ENCODE measurements at regions not wholly inside any gene's neighbourhood (a gene's known extent, or its start where the extent isn't known, plus 50 kb on each side); places are given as distances from the start of the nearest gene placed in this dataset.

DNA sequence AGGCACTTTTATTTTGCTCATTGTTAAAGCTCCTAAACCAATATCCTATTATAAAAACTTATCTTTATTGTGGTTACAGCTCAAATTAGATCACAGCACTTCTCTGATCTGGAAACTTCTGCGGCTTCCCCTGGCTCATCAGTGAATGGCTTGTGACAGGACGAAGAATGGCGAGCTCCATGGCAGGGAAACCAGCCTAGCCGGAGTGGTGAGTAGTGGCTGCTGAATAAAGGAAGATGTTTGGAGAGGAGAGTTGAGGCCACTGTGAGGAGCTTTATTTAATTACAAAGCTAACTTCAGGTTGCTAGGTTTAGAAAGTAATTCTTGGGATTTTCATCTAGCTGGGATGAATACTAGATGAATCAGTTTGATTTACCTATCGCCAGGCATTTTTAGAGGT lies 213.5 kb downstream of the CYRIA start:
- Histone ChIP-seq H3K4me3 (ENCODE audit: low read depth, low read length) (no peak overlapping the region), H3K36me3 (no peaks in the 10 kb centered on the region), H3K9me3 (ENCODE audit: severe bottlenecking) (no peaks in the 10 kb centered on the region), H3K27me3 (ENCODE audit: insufficient read depth, low read depth, severe bottlenecking) (no peaks in the 10 kb centered on the region), H3K27ac (no peak overlapping the region)
- DNase-seq, result no peak
- TF ChIP-seq, protein P1, sequence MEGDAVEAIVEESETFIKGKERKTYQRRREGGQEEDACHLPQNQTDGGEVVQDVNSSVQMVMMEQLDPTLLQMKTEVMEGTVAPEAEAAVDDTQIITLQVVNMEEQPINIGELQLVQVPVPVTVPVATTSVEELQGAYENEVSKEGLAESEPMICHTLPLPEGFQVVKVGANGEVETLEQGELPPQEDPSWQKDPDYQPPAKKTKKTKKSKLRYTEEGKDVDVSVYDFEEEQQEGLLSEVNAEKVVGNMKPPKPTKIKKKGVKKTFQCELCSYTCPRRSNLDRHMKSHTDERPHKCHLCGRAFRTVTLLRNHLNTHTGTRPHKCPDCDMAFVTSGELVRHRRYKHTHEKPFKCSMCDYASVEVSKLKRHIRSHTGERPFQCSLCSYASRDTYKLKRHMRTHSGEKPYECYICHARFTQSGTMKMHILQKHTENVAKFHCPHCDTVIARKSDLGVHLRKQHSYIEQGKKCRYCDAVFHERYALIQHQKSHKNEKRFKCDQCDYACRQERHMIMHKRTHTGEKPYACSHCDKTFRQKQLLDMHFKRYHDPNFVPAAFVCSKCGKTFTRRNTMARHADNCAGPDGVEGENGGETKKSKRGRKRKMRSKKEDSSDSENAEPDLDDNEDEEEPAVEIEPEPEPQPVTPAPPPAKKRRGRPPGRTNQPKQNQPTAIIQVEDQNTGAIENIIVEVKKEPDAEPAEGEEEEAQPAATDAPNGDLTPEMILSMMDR (IDR thresholded peaks at IDR 0.05; ENCODE audit: low read depth, low read length), result no peak

DNA sequence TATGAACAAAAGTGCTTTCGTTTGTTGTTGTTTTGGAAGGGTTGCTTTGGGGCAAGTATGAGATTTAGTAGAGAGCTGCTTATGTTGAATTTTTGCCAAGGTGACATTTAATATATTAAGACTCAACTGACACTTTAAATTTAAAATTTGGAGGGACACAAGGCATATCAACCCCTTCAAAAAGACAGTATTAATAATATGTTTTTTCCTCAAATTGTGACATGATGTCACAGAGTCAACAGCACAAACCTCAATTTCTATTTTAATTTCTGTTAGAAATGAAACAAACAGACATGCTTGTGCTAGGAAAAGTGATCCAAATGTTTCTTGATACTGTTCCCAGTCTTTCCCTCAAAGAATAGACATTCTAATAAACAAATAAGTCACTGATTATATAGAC lies 218.9 kb downstream of the CYRIA start:
- no peaks in the 10 kb centered on the region for H3K27me3 ChIP-seq (ENCODE audit: insufficient read depth, low read depth, severe bottlenecking)
- H3K36me3 ChIP-seq, result no peaks in the 10 kb centered on the region
- DNase-seq, result no peak
- no peaks in the 10 kb centered on the region for H3K9me3 ChIP-seq (ENCODE audit: severe bottlenecking)
- H3K27ac ChIP-seq, result no peak overlapping the region
- TF ChIP-seq, protein P1 (IDR thresholded peaks at IDR 0.05; ENCODE audit: low read depth, low read length), result no peak
- H3K4me3 ChIP-seq (ENCODE audit: low read depth, low read length), result no peak overlapping the region

DNA sequence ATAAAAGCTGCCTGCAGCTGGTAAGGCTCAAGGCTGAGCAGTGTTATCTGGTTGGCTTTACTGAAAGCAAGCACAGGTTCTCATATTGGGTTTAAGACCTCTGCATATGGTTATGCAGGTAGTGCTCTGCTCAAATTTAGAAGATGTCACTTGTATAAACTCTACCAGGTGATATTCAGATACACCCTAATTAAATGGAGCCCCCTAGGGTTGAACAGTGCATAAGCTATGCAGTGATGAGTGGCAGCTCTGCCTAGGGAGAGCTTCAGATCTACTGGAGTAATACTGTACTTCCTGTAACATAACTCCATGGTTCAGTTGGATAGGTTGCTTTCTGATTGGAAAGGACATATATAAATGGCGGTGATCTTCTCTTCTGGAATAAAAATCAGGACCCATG lies 222.7 kb downstream of the CYRIA start:
- Histone ChIP-seq H3K36me3 (no peaks in the 10 kb centered on the region), H3K9me3 (ENCODE audit: severe bottlenecking) (no peaks in the 10 kb centered on the region), H3K4me3 (ENCODE audit: low read depth, low read length) (no peak overlapping the region), H3K27ac (no peak overlapping the region), H3K27me3 (ENCODE audit: insufficient read depth, low read depth, severe bottlenecking) (no peaks in the 10 kb centered on the region)
- TF ChIP-seq, protein P1 (IDR thresholded peaks at IDR 0.05; ENCODE audit: low read depth, low read length), result no peak
- no peak for DNase-seq

DNA sequence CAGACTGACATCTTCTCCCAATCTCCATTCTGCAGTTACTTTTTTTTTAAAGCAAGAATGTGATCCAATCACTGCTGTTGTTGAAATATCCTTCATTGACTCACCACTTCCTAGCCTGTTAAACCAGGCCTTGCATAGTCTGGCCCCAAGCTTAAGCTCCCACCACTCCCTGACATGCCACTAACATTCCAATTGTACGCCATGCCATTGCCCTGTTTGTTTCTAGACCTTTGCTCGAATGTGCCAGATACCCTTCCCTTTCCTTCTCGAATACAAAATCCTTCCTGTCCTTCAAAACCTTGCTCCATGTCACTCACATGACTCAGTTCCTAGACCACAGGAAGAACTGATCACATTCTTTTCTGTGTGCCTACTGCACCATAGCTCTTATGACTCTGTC lies 224.2 kb downstream of the CYRIA start:
- Histone ChIP-seq H3K4me3 (ENCODE audit: low read depth, low read length) (no peak overlapping the region), H3K9me3 (ENCODE audit: severe bottlenecking) (no peaks in the 10 kb centered on the region), H3K27ac (no peak overlapping the region), H3K27me3 (ENCODE audit: insufficient read depth, low read depth, severe bottlenecking) (no peaks in the 10 kb centered on the region), H3K36me3 (no peaks in the 10 kb centered on the region)
- TF ChIP-seq, protein P1 (IDR thresholded peaks at IDR 0.05; ENCODE audit: low read depth, low read length), result no peak
- DNase-seq, result no peak

DNA sequence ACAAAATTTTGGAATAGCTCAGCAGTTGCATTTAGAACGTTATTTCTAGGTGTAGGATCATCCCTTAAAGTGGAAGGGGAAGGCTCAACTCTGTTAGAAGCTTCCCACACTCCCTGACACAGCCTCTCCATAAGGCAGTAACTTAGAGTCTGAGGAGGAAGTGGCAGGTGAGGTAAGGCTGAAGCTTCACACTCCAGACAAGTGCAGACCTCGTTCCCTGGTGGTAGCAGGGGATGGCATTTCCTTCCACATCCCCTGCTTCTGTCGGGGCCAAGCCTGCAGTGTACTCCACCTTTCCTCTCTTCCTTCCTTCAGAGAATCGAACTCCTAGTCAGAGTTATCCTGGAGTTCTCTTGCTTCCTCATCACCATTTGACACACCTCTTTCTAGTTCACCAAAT lies 224.7 kb downstream of the CYRIA start:
- Histone ChIP-seq H3K27me3 (ENCODE audit: insufficient read depth, low read depth, severe bottlenecking) (no peaks in the 10 kb centered on the region), H3K27ac (no peak overlapping the region), H3K4me3 (ENCODE audit: low read depth, low read length) (no peak overlapping the region), H3K36me3 (no peaks in the 10 kb centered on the region), H3K9me3 (ENCODE audit: severe bottlenecking) (no peaks in the 10 kb centered on the region)
- DNase-seq, result no peak
- TF ChIP-seq, protein P1 (IDR thresholded peaks at IDR 0.05; ENCODE audit: low read depth, low read length), result no peak

DNA sequence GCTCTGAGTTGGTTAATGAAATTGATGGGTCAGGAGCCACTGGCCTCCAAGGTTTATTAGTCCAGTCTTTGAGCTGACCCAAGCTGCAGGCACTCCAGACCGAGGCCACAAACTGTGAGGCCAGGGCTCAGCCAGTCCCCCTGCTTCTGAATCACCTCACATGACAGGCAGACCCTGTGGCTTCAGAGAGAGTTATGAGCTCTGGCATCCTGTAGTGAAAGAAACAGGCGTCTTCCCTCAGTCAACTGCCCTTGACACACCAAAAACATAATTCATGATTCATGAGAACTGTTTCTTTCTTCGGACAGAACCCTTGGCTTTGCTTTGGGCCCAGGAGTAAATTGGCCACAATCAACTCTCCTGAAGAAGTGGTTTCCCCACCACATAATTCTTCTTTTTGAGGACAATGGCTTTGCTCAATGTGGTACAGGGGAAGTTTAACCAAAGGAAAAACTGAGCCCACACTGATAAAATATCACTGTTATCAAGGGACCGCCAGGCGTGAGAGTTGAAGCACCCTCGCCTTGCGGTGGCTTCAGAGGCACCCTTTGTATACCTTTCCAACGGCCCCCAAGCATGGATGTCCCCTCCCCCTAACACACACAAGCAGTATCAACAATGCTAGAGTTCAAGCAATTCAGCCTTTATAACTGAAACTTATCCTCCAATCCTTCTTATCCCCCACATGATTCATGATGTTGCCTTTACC lies 226.9 kb downstream of the CYRIA start:
- no peaks in the 10 kb centered on the region for H3K27me3 ChIP-seq (ENCODE audit: insufficient read depth, low read depth, severe bottlenecking)
- H3K27ac ChIP-seq, result no peak overlapping the region
- TF ChIP-seq, protein P1 (IDR thresholded peaks at IDR 0.05; ENCODE audit: low read depth, low read length), result no peak
- H3K4me3 ChIP-seq (ENCODE audit: low read depth, low read length), result no peak overlapping the region
- no peaks in the 10 kb centered on the region for H3K36me3 ChIP-seq
- no peak for DNase-seq
- no peaks in the 10 kb centered on the region for H3K9me3 ChIP-seq (ENCODE audit: severe bottlenecking)

Data from WERI-Rb-1 (cell line).